H9 (cell line): ENCODE measurements at regions not wholly inside any gene's neighbourhood (a gene's known extent, or its start where the extent isn't known, plus 50 kb on each side); places are given as distances from the start of the nearest gene placed in this dataset.

Experiments used
- DNase-seq: peaks from one replicate; pipeline ENCODE4 v3.0.0-alpha.2; 2017
- H2AFZ ChIP-seq: one replicate; pipeline ENCODE4 v1.6.1; 2013; ENCODE audit warnings: mild to moderate bottlenecking, low read length, control low read depth, moderate library complexity
- H2AK5ac ChIP-seq: 2 replicates; pipeline ENCODE4 v1.6.1; 2013; ENCODE audit warnings: low read length, control low read depth, mixed read lengths; ENCODE audit not compliant: insufficient read length
- H2BK120ac ChIP-seq: one replicate; pipeline ENCODE4 v1.6.1; 2013; ENCODE audit warnings: low read depth, mild to moderate bottlenecking, low read length, control low read depth, inconsistent platforms; ENCODE audit not compliant: poor library complexity, severe bottlenecking
- H2BK12ac ChIP-seq: 2 replicates; pipeline ENCODE4 v1.6.1; 2013; ENCODE audit warnings: low read length, control low read depth, mixed read lengths, low read depth; ENCODE audit not compliant: insufficient read length
- H2BK15ac ChIP-seq: 2 replicates; pipeline ENCODE4 v1.6.1; 2013; ENCODE audit warnings: low read depth, low read length, control low read depth
- H2BK20ac ChIP-seq: one replicate; pipeline ENCODE4 v1.6.1; 2013; ENCODE audit warnings: low read depth, mild to moderate bottlenecking, low read length, control low read depth, inconsistent platforms; ENCODE audit not compliant: poor library complexity, severe bottlenecking
- H2BK5ac ChIP-seq: 2 replicates; pipeline ENCODE4 v1.6.1; 2013; ENCODE audit warnings: low read length, control low read depth, mixed read lengths; ENCODE audit not compliant: insufficient read length
- H3K14ac ChIP-seq: 2 replicates; pipeline ENCODE4 v1.6.1; 2013; ENCODE audit warnings: low read length, control low read depth; ENCODE audit not compliant: insufficient read depth
- H3K18ac ChIP-seq: 2 replicates; pipeline ENCODE4 v1.6.1; 2013; ENCODE audit warnings: low read depth, mild to moderate bottlenecking, mixed read lengths, low read length, control low read depth; ENCODE audit not compliant: insufficient read length
- H3K23ac ChIP-seq: 2 replicates; pipeline ENCODE4 v1.6.1; 2013; ENCODE audit warnings: low read length, control low read depth, mixed read lengths, low read depth; ENCODE audit not compliant: insufficient read length
- H3K23me2 ChIP-seq: 2 replicates; pipeline ENCODE4 v1.6.1; 2013; ENCODE audit warnings: low read depth, mild to moderate bottlenecking, mixed read lengths, low read length, control low read depth; ENCODE audit not compliant: insufficient read length, poor library complexity, severe bottlenecking
- H3K27ac ChIP-seq: 2 replicates; pipeline ENCODE4 v1.5.1; 2013; ENCODE audit warnings: low read length, control low read depth, mixed read lengths, low read depth; ENCODE audit not compliant: insufficient read length
- H3K27me3 ChIP-seq: 2 replicates; pipeline ENCODE4 v1.6.1; 2013; ENCODE audit warnings: low read length, control low read depth, inconsistent platforms; ENCODE audit not compliant: insufficient read depth
- H3K4ac ChIP-seq: 2 replicates; pipeline ENCODE4 v1.6.1; 2013; ENCODE audit warnings: low read depth, mild to moderate bottlenecking, control low read depth, inconsistent platforms, low read length, moderate library complexity
- H3K4me1 ChIP-seq: 2 replicates; pipeline ENCODE4 v1.6.1; 2013; ENCODE audit warnings: low read length, control low read depth, inconsistent platforms; ENCODE audit not compliant: insufficient read depth
- H3K4me2 ChIP-seq: 2 replicates; pipeline ENCODE4 v1.6.1; 2013; ENCODE audit warnings: low read length, control low read depth, mixed read lengths; ENCODE audit not compliant: insufficient read length, insufficient read depth
- H3K56ac ChIP-seq: 2 replicates; pipeline ENCODE4 v1.6.1; 2013; ENCODE audit warnings: low read depth, mild to moderate bottlenecking, mixed read lengths, low read length, control low read depth; ENCODE audit not compliant: insufficient read length
- H3K79me1 ChIP-seq: 2 replicates; pipeline ENCODE4 v1.6.1; 2013; ENCODE audit warnings: low read depth, mild to moderate bottlenecking, moderate library complexity, low read length, control low read depth, inconsistent platforms; ENCODE audit not compliant: insufficient read depth, poor library complexity, severe bottlenecking
- H3K79me2 ChIP-seq: 2 replicates; pipeline ENCODE4 v1.6.1; 2013; ENCODE audit warnings: low read length, control low read depth, inconsistent platforms; ENCODE audit not compliant: insufficient read depth
- H3K9ac ChIP-seq: 2 replicates; pipeline ENCODE4 v1.6.1; 2013; ENCODE audit warnings: low read length, control low read depth, mixed read lengths; ENCODE audit not compliant: insufficient read length; ENCODE audit errors: extremely low read depth
- H3K9me3 ChIP-seq: one replicate; pipeline ENCODE4 v1.6.1; 2013; ENCODE audit warnings: low read depth, low read length, inconsistent platforms; ENCODE audit not compliant: control insufficient read depth
- H3T11ph ChIP-seq: one replicate; pipeline ENCODE4 v1.6.1; 2013; ENCODE audit warnings: mild to moderate bottlenecking, low read length, control low read depth, inconsistent platforms
- H4K20me1 ChIP-seq: one replicate; pipeline ENCODE4 v1.6.1; 2013; ENCODE audit not compliant: control insufficient read depth, insufficient read length, insufficient read depth
- H4K5ac ChIP-seq: 2 replicates; pipeline ENCODE4 v1.6.1; 2013; ENCODE audit warnings: low read depth, mild to moderate bottlenecking, mixed read lengths, low read length, control low read depth; ENCODE audit not compliant: insufficient read length
- H4K8ac ChIP-seq: replicated peaks from 2 replicates; pipeline ENCODE4 v1.6.1; 2013; ENCODE audit warnings: low read length, control low read depth, mixed read lengths, low read depth; ENCODE audit not compliant: insufficient read length
- H4K91ac ChIP-seq: 2 replicates; pipeline ENCODE4 v1.6.1; 2013; ENCODE audit warnings: low read depth, mild to moderate bottlenecking, moderate library complexity, mixed read lengths, low read length, control low read depth; ENCODE audit not compliant: insufficient read length
- H3K27ac Mint-ChIP-seq, 3 experiments: 2 replicates in 2 of 3; 3 replicates in 1 of 3; pipeline ENCODE4 v1.8.0; 2020 to 2021; ENCODE audit warnings: mixed read lengths in 3 of 3, mild to moderate bottlenecking in 1 of 3, moderate library complexity in 1 of 3
- H3K27me3 Mint-ChIP-seq: 2 replicates; pipeline ENCODE4 v1.8.0; 2021; ENCODE audit warnings: low read depth, mild to moderate bottlenecking, moderate library complexity, mixed read lengths
- H3K36me3 Mint-ChIP-seq, 3 experiments: 2 replicates in 2 of 3; 3 replicates in 1 of 3; pipeline ENCODE4 v1.8.0; 2020 to 2021; ENCODE audit warnings: low read depth in 3 of 3, mixed read lengths in 3 of 3; ENCODE audit not compliant: insufficient read depth in 1 of 3
- H3K4me1 Mint-ChIP-seq, 2 experiments: 2 replicates each; pipeline ENCODE4 v1.8.0; 2020; ENCODE audit warnings: mixed read lengths in 2 of 2
- H3K4me3 Mint-ChIP-seq, 2 experiments: 2 replicates in 1 of 2; 3 replicates in 1 of 2; pipeline ENCODE4 v1.8.0; 2020 to 2021; ENCODE audit warnings: mild to moderate bottlenecking in 2 of 2, mixed read lengths in 2 of 2, moderate library complexity in 1 of 2
- H3K9me3 Mint-ChIP-seq, 2 experiments: 2 replicates in 1 of 2; 3 replicates in 1 of 2; pipeline ENCODE4 v1.8.0; 2020; ENCODE audit warnings: mild to moderate bottlenecking in 2 of 2, mixed read lengths in 2 of 2, moderate library complexity in 1 of 2
- WGBS: extraction: QIAGEN DNeasy Blood & Tissue Kit; methylation state at CpG from one replicate; pipeline ENCODE4 v1.1.7; 2013; ENCODE audit warnings: missing lambda C conversion rate, low lambda C conversion rate, mixed read lengths; ENCODE audit not compliant: insufficient read length; ENCODE audit errors: extremely low coverage; 5-methylcytosine and 5-hydroxymethylcytosine counted together
- TF ChIP-seq, protein P1 (sequence below): fragments of 200-600 bp; sonication (generic); conservative IDR thresholded peaks from 3 replicates; pipeline ENCODE4 v1.8.0; 2021; ENCODE audit warnings: antibody characterized with exemption, mild to moderate bottlenecking

DNA sequence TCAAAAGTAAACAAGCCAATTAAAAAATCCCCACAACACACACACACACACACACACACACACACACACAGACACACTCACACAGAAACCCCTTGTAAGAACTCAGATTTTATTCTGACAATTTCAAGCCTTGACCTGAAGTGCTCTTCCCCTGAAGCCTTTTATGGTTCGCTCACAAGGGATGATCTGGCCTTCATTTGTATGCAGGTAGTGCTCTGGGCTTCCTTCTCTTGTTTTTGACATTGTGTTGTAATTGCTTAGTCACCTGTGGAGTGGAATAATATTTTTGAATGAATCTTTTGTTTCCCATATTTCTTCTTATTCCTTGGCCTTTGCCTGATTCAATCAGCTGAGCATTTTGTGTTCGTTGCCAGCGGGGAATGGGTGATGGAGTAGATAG, 83.3 kb upstream of the CSRP2 start:
- Histone ChIP-seq H2BK12ac (no peak overlapping the region), H4K20me1 (no peaks in the 10 kb centered on the region), H3K4ac (no peak overlapping the region), H3T11ph (no peak overlapping the region), H3K4me1 (peaks cover 14% of the 10 kb centered on the region), H3K79me2 (no peaks in the 10 kb centered on the region), H3K9me3 (no peaks in the 10 kb centered on the region), H3K23ac (no peak overlapping the region), H3K14ac (no peak overlapping the region), H2BK20ac (no peak overlapping the region), H3K27ac (no peak overlapping the region), H2BK5ac (no peak overlapping the region), H2AK5ac (no peak overlapping the region), H4K8ac (no peak overlapping the region), H2BK120ac (no peak overlapping the region), H3K18ac (no peak overlapping the region), H2BK15ac (no peak overlapping the region), H3K79me1 (no peaks in the 10 kb centered on the region), H4K91ac (no peak overlapping the region), H3K27me3 (no peaks in the 10 kb centered on the region), H3K9ac (no peak overlapping the region), H3K23me2 (no peaks in the 10 kb centered on the region), H4K5ac (no peak overlapping the region), H3K56ac (no peak overlapping the region), H3K4me2 (no peak overlapping the region), H2AFZ (no peak overlapping the region)
- Mint-ChIP-seq H3K36me3 (no peaks in the 10 kb centered on the region; a peak in 1 of 7 replicates), H3K4me1 (peaks cover 50 to 52% of the 10 kb centered on the region in 2 experiments), H3K4me3 (no peak overlapping the region), H3K9me3 (no peaks in the 10 kb centered on the region; a peak in 1 of 5 replicates), H3K27ac (no peak overlapping the region; a peak in 1 of 7 replicates), H3K27me3 (peaks cover 14% of the 10 kb centered on the region)
- TF ChIP-seq, protein P1, sequence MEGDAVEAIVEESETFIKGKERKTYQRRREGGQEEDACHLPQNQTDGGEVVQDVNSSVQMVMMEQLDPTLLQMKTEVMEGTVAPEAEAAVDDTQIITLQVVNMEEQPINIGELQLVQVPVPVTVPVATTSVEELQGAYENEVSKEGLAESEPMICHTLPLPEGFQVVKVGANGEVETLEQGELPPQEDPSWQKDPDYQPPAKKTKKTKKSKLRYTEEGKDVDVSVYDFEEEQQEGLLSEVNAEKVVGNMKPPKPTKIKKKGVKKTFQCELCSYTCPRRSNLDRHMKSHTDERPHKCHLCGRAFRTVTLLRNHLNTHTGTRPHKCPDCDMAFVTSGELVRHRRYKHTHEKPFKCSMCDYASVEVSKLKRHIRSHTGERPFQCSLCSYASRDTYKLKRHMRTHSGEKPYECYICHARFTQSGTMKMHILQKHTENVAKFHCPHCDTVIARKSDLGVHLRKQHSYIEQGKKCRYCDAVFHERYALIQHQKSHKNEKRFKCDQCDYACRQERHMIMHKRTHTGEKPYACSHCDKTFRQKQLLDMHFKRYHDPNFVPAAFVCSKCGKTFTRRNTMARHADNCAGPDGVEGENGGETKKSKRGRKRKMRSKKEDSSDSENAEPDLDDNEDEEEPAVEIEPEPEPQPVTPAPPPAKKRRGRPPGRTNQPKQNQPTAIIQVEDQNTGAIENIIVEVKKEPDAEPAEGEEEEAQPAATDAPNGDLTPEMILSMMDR, result no peak
- no CpG with 5 or more reads among the region's 3 CpGs for WGBS
- no peak for DNase-seq
